GM21717 (cell line): ENCODE measurements at regions not wholly inside any gene's neighbourhood (a gene's known extent, or its start where the extent isn't known, plus 50 kb on each side); places are given as distances from the start of the nearest gene placed in this dataset.
"Not testable (repeated sequence)": the region's sequence is repeated elsewhere in the genome, so short reads cannot be mapped to it uniquely, and the experiment has no call there.

Experiments
- ATAC-seq: cut with Tn5 transposase; IDR thresholded peaks from one replicate; pipeline ENCODE4 v1.9.1; 2021; ENCODE audit warnings: mild to moderate bottlenecking, moderate library complexity; ENCODE audit not compliant: unreplicated experiment

DNA sequence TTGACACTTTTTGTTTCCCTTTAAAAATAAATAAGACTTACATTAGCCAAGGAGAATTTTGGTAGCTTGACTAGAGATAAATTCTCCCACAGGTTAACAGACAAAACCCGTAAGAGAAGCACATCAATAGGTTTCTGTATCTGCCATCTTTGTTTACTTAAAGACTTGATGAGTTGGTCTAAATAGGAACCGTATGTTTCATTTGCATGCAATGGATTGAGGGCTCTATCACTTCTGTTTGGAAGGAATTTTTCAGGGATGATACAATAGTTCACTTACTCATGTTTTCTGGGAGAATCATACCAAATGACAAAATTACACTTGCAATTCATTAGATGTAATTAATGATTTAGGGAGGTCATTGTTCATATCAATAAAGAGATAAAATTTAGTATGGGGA, 631.5 kb upstream of the NR2F2 start:
- ATAC-seq: no peak

DNA sequence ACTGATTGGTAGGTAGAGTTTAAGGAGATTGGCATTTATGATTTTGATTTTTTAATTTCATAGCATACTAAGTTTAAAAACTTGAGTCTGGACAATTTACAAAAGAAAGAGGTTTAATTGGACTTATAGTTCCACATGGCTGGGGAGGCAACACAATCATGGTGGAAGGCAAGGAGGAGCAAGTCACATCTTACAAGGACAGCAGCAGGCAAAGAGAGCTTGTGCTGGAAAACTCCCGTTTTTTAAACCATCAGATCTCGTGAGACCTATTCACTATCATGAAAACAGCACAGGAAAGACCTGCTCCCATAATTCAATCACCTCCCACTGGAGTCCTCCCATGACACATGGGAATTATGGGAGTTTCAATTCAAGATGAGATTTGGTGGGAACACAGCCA, 630.9 kb upstream of the NR2F2 start:
- no peak for ATAC-seq

DNA sequence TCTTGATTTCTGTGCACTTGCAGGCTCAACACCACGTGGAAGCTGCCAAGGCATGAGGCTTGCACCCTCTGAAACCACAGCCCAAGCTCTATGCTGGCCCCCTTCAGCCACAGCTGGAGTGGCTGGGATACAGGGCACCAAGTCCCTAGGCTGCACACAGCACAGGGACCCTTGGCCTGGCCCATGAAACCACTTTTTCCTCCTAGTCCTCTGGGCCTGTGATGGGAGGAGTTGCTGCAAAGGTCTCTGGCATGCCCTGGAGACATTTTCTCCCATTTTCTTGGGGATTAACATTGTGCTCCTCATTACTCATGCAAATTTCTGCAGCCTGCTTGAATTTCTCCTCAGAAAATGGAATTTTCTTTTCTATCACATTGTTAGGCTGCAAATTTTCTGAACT, 629.8 kb upstream of the NR2F2 start:
- not testable (repeated sequence) for ATAC-seq

DNA sequence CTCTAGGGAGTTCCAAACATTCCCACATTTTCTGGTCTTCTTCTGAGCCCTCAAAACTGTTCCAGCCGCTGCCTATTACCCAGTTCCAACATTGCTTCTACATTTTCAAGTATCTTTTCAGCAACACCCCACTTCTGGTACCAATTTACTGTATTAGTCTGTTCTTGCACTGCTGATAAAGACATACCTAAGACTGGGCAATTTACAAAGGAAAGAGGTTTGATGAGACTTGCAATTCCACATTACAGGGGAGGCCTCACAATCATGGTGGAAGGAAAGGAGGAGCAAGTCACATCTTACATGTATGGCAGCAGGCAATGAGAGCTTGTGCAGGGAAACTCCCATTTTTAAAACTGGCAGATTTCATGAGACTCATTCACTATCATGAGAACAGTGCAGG, 629.1 kb upstream of the NR2F2 start:
- ATAC-seq: no peak

DNA sequence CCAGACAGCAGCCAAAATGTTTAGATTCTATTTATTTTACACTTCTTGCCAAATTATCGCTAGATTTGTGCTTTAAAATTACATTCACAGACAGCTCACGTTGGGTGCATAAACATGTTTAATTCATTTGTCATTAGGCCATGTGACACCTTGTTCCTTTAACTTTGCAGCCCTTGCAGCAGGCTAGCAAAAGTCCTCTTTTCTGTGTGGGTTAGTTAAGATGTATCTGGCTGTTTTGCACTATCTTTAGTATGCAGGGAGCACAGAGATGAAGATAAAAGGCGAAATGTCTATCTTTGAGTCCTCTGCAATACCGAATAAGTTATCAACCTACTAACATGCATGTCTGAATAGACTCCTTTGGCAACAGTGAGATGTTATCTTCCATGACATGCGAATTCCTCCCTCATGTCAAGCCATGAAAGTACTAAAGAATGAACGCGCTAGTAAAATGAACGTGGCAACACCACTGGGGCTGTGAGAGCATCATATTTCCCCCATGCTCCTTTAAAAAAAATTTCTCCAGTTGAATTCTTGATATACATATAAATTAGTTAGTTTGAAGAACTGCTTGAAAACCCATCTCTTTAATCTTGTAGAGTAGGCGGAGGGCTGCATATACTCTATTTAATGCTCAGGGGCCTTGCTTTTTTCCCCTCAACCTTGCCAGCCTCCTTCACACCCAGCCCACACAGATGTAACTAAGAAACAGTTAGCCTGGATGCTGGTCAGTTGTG, 620.4 kb upstream of the NR2F2 start:
- no peak for ATAC-seq

DNA sequence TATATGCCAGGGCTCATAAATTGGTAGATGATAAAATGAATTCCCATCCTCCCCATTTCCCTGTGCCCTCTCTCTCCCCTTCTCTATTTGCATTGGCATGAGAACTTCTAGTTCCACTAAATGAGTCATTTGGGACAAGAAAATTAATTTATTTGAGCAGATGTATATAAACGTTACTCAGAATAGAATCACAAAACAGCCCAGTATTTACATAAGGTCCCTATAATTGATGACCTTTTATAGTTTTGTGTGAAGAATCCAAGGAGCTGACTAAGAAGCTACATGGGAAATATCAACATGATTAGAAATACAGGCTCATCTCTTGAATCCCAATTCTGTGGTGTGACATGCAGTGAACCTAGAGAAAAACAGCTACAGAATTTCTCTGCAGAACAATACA, 617.7 kb upstream of the NR2F2 start:
- no peak for ATAC-seq

DNA sequence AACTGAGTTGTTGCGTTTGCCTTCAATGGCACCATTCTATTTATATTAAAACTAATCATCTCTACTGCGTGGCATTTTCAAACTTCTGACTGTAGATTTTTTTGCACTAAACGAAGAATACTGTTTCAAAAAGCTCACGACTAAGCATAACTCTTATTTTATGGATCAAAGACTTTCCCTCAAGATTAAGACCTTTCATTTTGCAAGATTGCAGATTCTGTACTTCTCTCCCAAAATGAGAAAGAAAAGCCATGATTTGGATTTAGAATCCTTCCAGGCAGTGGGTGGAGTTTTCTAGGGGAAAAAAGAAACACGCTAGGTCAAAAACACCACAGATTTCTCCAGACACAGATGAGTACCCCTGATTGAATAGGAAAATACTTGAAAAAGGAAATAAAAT, 617.2 kb upstream of the NR2F2 start:
- no peak for ATAC-seq

DNA sequence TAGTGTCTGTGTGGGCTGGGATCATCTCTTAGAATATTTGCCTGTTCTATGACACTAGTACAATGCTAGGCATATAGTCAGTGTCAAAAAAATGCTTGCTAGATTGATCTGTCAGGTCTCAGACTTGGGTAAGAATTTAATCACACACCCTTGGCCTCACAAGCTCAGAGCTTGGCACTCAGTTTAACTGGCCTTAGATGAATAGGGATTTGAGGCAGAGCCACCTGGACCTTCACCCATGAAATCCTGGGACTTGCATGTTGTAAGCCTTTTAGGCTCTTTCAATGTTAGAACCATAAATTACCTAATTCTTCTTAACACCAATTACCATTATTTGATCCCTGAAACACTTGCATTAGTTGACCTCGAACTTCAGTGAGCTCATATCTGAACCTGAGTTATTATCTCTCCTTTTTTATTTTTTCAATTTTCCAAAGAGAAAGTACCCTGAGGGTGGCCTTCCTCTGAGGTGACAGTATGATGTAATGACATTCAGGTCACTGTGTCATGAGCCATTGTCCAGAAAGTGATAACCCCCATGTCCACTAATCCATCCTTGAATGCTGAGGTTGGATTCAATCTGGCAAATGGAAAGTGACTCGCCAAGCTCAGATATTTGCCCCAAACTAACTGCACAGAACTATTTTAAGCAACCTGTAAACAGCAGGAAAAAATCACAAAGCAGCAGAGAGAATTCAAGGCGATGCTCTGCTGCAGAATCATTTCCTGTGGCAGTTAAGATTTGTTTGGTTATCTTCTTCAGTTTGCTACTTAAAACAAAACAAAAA, 615.2 kb upstream of the NR2F2 start:
- no peak for ATAC-seq

DNA sequence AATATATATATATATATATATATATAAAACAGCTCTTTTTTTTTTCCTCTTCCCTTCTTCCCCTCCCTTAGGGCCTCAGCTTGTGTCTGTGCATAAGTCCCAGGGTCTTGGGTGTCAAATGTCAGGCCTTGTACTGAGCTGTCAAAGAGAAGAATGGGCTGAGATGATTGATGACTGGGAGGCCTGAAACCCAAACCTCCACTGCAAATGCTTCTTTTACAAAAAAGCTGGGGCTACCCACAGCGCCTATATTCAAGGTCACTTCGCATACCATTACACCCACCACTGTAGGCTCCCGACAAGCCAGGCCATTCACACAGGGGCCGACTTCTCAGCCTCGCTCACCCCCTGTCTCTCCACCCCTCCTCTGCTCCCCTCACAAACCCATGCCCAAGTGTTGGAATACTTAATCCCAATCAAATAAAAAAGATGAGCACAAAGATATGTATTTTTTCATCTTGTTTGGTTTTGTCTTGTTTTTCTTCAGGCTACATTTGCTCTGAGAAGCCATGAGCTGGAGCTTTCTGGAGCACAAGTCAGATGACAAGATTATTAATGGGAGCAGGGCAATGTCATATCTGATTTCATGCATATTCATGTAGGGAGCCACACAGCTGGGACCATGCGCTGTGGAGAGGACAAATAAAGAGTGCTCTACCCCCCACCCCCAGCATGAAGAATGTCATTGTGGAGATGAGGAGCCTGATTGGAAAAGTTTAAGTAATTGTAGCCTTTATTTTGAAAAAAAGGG, 614.4 kb upstream of the NR2F2 start:
- ATAC-seq: no peak

DNA sequence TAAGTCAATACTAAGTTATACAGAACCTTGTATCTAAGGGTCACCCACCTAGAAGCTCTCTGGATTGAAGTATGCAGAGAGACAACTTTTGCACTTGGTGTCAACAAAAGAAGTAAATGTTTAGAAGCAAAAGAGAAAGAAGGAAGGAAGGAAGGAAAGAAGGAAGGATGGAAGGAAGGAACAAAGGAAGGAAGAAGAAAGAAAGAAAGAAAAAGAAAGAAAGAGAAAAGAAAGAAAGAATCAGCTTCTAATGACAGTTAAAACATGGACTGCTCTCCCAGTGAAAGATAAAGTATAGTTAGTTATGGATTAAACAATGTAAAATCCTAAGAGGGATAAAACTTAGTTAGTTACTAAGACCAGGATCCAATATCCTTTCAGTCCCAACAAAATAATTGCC, 613.8 kb upstream of the NR2F2 start:
- no peak for ATAC-seq

DNA sequence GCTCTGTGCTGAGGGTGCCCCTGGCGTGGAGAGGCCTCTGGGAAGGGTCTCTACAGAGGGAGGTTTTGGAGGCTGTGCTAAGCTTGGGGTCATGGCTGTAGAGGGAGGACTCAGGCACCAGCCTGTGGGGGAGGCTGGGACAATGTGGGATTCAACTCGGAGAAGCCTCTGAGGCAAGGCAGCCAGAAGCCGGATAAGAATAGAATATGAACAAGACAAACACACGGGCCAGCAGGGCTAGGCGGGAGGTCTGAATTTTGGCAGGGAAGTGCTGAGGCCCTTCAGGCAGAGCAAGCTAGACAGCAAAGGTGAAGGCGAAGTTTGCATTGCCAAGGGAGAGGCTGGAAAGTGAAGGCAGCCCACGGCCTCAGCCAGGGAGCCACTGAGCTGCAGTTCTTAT, 612.1 kb upstream of the NR2F2 start:
- no peak for ATAC-seq

DNA sequence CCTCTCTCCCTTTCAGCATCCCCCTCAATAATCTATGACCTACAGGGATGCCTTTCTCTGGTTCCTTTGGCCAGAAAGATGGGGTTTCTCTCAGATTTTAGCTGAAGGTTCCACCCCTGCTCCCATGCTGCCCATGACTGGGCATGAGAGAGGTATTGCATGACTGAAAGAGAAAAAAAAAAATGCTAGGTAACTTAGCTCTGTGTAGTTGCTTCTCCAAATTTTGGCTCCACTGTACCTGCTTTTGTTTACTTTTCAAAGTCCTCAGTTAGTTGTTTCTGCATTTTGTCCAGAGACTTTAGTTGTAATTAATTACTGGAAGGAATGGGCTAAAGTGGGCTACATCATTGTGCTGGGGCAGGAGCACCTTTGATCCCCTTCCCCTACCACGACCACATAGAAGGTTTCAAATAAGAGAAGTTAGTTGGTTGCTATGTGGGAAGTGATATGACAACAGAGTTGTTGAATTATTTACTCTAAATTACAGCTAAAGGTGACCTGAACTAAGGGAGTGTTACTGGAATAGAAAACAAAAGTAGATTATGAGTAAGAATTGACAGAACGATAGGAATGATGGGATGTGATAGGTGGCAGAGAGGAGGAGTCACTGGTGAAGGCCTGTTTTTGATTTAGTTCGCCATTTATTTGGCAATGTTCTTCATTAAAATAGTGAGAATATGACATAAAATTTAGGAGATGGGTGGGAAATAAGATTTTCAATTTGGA, 605.4 kb upstream of the NR2F2 start:
- ATAC-seq: no peak

DNA sequence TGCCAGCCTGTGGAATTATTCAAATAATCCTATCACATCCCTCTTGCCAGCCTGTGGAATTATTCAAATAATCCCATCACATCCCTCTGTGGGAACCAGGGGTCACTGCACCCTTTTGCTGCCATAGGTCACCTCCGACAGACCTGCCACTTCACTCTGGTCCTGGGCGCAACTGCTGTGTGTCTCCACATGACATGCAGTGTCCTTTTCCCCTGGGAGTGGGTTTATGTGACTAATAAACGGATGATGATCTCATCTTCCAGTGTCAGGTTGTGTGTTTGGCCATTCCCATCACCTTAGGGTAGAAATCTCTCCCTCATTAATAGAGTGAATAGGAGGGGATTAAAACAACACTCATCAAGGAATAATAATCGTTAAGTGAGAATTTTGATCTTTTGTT, 603.6 kb upstream of the NR2F2 start:
- no peak for ATAC-seq

DNA sequence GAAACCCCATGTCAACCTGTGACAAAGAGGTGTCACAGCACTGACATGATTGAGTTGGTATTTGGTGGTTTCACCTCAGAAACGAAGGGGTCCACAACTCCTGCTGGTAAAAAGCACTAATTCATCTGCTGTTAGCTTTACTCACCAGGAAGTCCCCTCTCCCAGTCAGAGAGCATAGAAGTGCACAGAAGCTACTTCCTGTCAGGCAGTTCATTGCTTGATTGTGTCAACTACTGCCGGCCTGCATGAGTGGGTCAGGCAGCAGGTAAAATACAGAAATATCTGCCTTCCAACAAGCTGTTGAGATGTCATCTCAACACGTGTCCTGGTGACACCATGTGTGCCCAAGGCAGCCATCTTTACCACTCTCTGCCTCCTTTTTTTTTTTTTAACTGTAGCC, 596.6 kb upstream of the NR2F2 start:
- no peak for ATAC-seq

DNA sequence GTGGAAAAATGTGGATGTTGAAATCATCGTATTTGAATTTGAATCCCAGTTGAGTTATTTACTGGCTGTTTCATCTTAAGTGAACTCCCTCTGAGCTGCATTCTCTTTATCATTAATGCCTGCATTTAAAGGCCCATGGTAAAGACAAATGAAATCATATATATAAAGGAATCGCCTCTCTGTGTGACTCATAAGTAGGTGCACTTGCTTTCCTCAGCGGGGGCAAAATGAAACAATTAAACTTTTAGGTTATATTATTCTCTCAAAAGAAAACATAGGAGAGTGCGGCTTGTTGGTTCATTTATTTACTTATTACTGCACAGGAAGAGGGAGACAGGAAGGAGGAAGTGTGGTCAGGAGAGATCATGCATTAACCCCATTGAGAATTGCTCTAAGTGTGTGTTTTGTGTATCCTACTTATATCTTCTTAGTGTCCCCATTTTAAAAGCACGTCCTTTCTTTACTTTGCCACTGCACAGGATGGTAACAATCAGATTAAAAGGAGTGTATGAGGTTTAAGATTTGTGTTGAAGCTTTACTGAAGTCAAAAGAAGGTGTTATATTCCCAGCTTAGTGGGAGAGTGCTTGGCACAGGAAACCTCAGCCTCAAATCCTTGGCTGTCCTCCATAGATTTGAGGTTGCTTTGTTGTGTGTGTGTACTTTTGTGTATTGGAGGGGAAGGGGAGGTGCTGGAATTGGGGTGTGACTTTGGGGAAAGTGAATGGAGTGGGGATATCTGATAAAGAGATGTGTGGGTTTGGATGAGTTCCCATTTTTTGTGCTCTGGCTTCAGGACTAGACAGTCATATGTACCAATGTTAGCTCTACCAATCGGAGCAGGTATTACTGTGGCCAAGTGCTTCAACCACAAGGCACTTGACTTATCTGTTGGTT, 595.8 kb upstream of the NR2F2 start:
- ATAC-seq: no peak

DNA sequence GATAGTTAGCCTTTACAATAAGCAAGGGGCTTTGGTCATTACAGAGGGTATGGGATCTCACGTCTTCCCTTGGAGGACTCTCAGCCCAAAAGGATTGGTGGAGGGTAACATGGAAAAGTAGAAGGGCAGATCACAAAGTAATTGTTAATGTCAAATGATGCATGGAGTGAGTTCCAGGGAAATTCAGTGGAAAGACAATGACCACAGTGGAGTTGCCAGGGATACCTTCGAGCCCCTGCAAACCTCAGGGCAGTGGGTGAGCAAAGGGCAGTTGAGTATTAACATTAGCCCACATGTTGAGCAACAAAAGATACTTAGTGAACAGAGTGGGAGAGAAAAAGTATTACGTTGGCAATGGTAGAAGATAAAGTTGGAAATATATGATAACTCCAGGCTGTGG, 593.4 kb upstream of the NR2F2 start:
- ATAC-seq: no peak

DNA sequence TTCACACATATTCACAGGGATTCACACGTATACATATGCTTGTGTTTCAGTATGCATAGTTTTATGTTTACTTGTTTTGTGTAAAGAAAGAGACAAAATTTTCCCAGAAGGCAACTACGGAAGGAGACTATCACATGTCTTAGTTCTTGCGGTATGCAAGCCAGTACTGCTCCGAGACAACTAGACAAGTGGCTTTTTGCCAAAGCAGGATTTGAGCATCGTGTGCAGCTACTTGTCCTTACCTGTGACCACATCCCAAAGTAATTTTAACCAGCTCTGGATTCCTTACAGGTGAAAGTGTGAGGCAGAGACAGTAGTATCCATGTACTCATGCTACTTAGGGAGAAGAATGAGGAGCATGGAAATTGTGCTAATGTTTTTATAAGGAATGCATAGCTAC, 591.4 kb upstream of the NR2F2 start:
- no peak for ATAC-seq

DNA sequence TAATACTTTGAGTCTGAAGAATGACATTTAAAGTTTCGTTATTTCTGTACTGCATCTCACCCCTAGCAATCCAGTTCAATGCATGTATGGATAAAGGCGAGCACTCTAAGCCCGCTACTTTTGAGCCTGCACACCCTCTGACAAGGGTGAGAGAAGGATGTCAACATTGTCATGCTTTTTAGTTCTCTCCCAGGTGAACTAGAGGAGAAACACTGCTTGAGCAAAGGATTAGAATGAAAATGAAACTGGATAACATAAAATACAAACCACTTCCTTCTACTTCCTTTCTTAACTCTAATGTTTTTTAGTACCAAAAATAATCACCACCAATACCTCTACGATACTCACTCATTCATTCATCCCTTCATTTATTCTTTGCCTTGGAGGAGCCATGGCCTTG, 588.7 kb upstream of the NR2F2 start:
- ATAC-seq: no peak

DNA sequence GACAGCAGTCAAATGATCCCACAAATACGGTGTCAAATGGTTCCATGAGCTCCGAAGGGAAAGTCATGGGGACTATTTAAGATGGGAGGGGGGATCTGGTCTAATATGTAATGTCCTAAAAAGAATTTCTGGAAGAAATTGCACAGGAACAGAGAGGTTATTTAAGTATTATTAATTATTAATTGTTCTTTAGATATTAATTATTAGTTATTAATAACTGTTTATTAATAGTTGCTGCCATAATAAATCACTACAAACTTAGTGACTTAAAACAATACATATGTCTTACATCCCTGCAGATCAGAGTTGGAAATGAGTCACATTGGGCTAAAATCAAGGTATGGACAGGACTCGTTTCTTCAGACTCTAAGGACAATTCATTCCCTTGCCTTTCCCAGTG, 588.2 kb upstream of the NR2F2 start:
- no peak for ATAC-seq

DNA sequence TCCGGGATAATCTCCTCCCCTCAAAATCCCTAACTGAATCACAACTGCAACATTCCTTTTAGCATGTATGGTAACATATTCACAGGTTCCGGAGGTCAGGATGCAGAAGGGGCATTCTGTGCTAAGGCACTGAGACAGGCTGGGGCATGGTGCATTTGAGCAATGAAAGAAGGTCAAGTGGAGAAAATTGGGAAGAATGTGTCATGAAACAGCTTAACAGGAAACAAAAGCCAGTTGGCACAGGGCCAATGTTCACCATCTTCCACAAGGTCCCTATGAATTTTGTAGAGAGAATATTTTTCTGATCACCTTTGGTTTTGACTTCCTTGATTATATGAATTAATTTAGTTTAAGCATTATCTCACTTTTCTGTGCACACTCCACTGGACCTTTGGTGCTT, 587.7 kb upstream of the NR2F2 start:
- no peak for ATAC-seq
